NCI-H1417 treated with DMSO at 0.1 percent for 48 hours (cell line): ENCODE measurements at regions not wholly inside any gene's neighbourhood (a gene's known extent, or its start where the extent isn't known, plus 50 kb on each side); places are given as distances from the start of the nearest gene placed in this dataset.

Experiments
- DNase-seq: peaks from one replicate; lab custom pipeline; 2025; lab: John Stamatoyannopoulos, UW

DNA sequence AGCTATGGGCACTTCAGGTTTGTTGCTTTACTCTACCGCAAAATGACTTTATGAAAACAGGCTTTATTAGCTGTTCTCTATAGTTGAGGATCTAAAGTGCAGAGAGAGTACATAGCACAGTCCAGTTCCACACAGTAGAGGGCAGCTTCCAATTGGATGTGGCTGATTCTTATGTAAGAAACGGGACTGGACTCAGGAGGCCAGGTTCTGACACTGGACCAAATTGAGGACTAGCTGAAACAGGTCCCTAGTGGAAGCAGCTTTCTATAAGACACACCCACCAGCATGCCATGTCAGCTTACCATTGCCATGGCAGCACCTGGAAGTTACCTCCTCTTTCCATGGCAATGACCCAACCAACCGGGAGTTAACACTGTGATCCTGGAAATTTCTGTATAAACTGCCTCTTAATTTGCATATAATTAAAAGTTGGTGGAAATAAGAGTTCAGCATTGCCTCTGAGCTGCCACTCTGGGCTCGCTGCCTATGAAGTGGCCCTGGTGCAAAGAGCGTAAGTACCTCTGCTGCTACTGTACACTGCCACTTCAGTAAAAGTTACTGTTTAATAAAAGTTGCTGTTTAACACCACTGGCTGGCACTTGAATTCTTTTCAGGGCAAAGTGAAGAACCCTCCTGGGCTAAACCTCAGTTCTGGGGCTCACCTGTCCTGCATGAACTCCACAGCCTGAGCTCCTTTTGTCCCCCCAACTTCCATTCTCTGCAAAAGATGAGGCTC is 211.9 kb upstream of the SLC10A2 start:
- DNase-seq: no peak

DNA sequence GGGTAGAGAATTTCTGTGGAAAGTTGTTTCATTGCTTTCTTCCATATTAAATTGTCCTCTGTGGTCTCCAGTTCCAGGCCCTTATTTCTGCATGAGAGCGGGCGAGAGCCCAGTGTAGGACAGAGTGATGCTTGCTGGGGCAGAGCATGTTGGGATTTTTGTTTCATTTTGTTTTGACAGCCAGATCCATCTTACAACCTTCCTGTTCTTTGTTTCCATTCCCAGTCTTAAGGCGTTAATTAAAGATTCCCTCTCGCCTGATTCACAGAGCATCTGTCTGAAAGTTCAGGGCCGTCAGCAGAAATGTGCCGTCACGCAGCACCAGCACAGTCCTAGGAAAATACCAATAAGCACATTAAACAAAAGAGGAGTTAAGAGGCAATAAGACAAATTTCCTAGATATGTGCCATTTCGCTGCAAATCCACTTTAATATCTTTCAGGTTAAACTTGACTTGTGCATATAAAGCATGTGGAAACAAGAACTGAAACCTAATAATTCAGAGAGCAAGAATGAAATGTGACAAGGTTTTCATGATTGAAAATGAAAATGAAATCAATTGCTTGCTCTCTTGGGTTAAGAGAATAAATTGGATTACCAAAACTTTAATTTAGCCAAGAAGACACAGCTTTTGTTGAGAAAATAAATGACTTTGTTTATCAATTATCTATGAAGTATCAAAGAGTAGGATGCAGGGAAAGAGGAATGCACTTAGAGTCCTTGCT is 210.7 kb upstream of the SLC10A2 start:
- no peak for DNase-seq

DNA sequence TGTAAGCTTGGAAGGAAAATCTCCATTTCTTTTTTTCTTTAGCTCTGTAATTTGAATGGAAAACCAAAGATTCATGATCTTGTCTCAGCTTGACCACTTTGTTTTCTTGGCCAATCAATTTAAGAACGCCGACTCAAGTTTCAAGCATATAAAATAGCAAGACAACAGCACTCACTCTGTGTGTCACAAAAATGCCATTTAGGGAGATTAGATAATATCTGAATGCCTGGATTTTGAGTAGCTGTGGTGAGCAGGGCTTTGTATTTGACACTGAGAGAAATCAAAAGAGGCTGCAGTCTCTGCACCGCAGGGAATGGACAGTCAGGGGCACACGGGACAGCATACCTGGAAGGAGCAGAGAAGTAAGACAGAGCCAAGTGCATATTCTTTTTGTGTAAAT is 209.5 kb upstream of the SLC10A2 start:
- DNase-seq: no peak

DNA sequence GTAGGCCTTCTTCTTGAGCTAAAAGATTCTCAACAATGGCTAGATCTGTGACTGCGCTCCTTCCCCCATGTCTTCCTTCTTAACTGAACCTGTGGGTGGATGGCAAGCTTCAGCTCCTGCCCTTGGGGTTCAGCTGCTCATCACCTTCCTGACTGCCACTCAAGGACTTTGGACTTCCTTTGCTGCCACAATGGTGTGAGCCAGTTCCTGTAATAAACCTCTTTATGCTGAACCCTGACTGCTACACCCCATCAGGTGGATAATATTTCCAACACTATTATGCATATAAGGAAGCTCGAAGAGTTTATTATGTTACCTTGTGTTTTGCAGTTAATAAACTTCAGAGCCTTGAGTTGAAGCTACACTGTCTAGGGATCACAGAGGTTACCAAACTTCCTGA is 208.9 kb upstream of the SLC10A2 start:
- DNase-seq: no peak

DNA sequence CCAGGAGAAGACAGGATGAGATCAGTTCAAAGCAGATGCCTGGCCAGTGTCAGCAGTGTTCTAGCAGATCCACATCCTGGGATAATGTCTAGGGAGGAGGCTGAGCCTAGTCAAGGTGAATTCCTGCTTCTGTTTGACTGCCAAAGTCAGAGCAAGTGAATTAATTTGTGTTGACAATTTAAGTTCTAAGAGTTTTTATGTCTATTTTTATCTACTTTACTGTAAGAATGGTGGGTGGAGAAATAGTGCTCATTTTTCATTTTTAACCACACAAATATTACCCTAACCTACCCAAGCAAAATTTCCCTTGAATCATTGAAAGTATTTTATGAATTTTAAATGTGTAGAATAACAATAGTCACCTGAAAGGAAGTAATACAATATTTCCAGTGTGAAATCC is 207.6 kb upstream of the SLC10A2 start:
- no peak for DNase-seq

DNA sequence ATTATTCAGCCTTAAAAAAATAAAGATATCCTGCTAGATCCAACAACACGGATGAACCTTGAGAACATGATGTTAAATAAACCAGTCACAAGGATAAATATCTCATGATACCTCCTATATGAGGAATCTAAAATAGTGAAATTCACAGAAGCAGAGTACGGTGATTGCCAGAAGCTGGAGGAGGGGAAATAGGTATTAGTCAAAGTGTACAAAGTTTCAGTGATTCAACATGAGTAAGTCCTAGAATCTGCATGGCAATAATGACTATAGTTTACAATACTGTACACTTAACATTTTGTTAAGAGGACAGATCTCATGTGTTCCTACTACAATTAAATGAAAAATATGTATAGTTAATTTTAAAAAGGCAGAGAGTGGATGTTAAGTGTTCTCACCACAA is 206.6 kb upstream of the SLC10A2 start:
- no peak for DNase-seq

DNA sequence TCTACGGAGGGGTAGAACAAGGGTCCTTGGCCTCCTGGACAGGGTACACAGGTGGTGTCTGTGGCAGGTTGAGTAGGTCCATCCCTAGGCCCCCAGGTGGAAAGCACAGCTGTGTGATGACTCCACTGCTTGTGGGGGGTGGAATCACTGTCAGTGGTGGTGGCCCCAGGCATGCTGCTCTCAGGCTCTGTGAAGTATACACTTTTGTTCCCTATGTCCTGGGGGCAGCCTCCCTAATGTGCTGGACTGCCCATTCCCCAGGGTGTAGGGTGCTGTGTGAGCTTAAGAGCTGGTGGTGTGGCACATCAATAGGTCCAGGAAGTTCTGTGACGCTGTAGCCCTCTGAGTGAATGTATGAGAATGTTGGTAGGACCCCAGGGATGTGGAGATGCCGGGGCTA is 197.2 kb upstream of the SLC10A2 start:
- DNase-seq: no peak

DNA sequence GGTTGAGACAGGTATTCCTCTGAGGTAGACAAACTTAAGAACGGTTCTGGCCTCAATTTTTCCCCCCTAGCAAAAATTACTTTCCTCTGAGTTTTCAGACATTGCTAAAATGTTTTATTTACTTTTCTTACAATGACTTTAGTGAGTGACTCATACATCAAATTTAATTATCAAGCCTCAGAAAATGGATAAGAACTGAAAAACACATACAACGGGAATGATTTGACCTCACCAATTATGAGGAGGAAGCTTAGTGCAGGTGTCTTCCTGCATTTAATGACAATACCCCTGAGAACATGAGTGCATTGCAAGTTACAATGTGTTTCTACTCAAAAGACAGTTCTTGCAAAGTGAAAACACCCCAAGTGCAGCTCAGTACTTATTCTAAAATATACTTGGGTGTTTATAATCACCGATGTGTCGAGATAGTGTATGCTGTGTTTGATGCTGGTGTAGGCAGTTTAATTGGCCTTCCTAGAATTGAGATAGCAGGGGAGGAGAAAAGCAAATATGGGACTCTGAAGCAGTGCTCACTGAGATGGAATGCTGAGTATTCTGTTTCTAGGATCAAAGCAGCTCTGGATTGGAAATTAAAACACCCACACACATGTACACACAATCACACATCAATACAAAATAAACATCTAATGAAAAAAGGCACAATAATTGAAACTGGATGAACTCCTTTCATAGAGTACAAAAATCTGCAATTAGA is 189.5 kb upstream of the SLC10A2 start:
- no peak for DNase-seq

DNA sequence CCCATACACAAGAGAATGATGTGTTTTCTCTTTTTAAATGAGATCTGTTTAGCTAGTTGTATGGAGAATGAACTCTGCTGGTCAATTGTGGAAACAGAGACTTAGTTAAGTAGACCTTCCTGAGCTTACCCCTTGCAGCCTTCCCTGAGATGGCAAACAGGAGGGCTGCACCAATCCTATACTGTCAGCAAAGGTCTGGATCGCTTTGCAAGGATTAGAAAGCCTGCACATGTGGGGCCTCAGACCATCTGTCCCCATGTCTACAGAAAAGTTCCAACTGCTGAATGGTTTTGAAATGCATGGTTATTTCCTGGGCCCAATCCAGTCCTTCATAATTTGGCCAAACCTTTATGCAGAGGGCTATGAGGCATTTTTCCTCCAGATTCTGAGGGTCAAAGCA is 183.9 kb upstream of the SLC10A2 start:
- no peak for DNase-seq

DNA sequence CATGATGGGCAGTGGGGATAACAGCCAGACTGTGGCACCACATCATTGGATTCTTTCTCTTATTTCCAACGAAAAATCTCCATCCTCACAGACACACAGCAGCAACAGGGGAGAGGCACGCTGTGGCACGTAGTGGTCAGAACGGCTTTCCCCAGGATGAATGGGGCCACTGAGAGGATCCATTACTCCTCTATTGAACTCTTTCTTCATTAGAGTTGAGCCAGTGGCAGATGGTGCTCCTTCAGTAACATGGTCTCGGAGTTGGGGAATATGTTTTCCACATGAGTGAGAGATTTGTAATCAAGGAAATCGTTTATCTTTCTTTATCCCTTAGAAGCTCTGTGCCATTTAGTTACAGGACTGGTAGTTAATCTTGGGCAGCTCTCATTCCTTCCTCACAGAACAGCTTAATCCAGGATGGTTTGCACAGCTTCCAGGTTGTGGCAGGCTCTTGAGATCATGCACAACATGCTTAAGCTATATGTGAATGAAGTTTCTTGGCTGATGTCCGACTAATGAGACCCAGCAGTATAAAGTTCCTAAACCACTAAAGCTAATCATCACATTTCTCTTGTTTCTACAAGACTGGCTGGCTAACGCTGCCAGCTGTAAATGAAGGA is 180.5 kb upstream of the SLC10A2 start:
- no peak for DNase-seq

DNA sequence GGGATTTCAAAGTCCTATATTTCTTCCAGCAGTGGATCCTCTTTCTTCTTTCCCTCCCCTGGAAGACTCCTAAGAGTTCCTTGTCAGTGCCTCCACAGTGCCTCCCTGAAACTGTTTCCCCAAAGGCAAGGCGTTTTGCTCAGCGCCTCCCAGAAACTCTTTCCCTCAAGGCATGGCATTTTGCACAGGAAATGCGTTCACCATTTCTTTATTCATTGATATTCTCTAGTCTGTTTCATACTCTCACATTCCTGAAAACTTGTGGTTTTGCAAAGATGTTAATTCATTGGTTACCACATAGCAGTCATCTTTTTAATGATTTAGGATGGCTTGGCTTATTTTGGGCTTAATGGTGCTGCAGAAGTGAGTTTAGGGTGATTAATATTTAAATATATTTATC is 177.3 kb upstream of the SLC10A2 start:
- no peak for DNase-seq

DNA sequence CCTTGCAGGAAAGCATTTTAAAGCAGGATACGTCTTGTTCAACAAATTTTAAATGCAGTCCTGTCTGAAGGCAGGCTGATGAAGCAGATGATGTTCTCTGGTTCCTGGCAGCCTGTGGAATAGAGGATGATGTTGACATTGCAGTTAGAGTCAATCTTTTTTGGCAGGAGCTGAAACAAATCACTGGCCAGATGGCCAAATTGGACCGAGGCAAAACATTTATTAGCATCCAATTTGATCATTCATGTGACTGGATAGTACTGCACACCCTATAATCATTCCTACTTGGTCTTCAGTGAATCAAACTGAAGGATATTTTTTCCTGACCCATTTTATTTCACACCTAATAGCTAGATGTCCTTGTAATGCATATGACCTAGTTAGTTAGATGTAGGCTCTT is 172.2 kb upstream of the SLC10A2 start:
- peak; percentile 30 for DNase-seq

DNA sequence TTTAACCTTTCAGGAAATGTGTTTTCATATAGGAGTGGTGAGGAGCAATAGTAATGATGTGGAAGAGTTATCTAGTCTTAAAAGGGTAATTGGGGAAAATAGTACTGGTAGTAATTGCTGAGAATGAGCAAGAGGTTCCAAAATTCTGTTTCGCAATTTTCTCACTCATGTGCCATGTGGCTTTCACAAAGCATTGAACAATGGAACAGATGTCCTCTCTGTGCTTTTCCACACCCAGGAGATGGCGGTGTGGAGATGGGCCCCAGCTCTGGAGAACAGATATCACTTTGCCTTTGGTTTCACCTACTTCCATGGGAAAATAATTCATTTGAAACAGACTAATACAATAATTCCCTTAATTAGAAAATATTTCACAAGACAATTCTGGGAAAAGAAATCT is 170.0 kb upstream of the SLC10A2 start:
- no peak for DNase-seq

DNA sequence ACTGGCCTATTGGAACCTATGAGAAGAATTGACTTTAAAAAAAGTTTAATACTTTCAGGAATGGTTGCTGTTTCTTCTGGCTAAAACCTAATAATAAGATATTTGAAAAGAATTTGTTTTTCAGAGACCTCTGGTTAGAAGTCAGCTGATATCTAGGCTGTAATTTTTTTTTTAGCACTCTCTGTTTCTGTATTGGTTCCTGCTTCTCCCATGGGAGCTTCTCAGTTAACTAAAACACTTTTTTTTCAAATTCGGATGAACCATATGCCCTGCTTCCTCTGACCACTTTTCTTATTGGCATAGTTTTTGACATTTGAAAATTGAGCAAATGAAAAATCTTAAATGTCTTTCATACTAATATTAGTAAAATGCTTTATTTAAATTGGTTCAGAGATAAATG is 163.5 kb upstream of the SLC10A2 start:
- no peak for DNase-seq

DNA sequence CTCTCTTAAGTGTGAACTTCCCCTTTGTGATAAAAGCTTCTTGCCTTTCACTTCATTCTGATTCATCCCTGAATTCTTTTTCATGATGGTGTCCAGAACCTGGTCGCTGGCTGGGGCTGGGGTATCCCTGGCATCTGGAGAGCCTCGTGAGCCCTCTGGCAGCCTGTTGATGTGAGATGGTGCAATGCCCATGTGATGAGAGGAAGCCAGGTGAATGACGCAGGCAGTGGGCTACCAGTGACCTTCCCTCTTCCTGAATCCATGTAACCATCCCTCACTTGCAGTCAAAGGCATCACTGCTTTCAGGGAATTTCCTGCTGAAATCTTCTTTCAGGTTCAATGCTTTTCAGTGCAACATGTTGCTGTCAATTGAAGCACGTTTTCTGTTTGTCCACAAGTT is 158.6 kb upstream of the SLC10A2 start:
- no peak for DNase-seq

DNA sequence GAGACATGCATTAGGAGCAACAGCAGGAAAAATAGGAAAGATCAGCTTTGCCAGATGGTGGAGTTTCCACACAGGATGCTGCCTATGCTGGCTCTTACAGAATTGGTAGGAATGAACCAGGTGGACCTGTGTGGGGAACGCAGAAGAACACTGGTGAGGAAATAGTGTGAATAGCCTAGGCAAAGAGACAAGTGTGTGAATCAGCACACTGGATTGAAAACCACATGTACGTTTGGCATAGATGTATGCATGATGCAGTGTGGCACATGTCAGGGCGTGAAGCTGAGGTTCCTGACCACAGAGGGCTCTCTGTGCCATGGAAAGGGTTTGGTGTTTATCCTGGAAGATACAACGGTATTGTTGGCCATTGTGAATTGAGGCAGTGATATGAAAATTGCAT is 156.5 kb upstream of the SLC10A2 start:
- DNase-seq: no peak

DNA sequence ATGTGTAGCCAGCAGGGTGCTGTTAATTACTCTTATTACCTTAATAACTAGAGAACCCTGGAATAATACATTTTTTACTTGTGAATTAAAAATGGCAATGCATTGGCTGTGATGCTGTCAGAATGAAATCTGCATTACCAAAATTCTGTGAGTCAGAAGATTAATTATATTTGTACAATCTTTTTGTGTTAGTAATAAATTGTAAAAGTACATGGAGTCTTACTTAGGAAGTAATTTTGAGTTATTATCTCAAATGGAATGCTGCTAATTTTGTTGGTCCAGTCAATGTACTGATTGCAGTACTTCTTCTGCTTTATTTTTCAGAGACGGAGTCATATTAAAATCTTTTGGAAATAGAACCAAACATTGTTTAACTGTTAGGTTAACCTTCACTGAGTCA is 152.0 kb upstream of the SLC10A2 start:
- no peak for DNase-seq

DNA sequence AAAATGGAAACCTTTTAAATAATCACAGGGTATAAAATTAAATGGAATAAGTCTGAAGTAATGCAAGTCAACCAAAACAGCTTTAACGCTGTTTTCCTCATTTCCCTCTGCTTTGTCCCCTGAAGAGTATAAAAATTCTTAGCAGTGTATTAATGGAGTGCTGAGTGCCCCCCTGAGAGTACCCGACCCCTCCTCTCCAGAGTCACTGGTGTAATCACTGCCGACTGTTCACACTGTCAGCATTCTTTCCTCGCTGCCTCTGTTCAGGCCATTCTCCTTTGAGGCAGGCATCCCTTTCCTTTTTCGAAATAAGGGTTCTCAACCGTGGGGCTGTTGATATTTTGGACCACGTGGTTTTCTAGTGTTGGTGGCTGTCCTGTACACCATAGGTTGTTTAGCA is 146.9 kb upstream of the SLC10A2 start:
- no peak for DNase-seq

DNA sequence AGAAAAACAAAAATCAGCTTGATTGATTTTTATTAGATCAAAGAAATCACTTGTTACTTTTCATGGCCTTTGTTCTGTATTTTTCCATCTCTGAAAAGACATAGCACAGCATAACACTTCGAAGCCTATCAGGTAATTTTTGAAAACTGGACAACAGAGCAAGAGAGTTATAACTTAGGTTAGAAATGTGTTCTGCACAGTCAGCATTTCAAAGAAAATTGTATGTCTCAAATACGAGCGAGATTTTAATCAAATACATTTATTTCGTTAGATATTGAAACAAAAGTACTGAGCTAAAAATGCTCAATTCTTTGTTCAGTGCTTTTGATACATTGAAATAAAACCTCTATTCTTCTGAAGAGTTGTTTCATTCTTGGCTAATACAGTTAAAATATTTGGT is 144.1 kb upstream of the SLC10A2 start:
- DNase-seq: no peak

DNA sequence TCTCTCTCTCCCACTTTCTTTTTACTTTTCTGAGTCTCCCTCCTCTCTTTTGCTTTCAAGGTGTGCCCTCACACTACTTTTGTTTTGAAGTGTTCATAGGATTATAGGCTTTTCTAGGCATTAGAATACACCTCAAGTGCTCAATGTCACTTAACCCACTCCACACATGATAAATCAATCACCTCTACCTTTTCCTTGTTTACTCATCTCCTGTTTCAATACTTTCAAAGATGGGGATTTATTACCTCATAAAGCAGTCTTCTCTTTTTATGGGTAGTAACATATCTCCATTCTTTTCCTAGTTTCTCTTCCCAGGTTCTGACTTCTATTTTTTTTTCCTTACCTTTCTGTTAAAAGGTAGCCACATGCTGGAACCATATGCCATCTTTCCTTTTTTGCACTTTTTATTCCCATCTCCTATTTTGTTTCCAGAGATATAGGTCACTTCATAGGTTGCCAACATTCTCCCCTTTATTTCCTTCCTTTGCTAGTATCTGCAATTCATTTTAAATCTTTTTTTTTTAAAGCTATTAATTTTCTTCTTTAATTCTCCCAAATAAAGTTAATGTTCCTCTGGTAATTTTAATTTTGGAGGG is 137.6 kb upstream of the SLC10A2 start:
- DNase-seq: peak; percentile 37

DNA sequence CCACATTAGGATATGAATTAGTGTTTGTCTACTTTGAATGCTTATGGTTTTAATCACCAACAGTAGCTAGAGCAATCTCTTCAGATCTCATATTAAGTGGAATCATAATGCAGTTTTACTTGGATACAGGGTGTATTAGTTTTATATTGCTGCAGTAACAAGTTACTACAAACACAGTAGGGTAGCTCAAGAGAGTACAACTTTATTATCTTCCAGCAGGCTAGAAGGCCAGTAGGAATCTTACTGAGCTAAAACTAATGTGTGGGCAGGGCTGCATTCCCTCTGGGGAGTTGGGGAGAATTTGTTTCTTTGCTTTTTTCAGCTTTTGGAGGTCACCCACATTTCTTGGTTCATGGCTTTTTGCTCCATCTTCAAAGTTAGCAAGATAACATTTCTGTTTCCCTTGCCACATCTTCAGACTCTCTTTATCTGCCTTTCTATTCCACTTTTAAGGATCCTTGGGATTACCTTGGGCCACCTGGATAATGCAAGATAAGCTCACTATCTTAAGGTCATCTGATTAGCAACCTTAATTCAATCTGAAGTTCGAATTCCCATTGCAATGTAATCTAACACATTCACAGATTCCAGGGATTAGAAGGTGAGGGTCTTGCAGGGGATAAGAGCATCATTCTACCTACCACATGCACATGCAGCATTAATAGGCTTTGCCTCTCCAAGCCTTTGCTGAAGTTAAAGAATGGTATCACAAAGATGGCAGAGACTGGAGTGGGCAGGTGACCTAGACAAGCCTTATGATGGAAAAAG is 134.1 kb upstream of the SLC10A2 start:
- no peak for DNase-seq
